HL-60 (cell line): ENCODE measurements at regions not wholly inside any gene's neighbourhood (a gene's known extent, or its start where the extent isn't known, plus 50 kb on each side); places are given as distances from the start of the nearest gene placed in this dataset.

Experiments used
- CTCF ChIP-seq: IDR thresholded peaks from one replicate; pipeline ENCODE4 v1.5.1; 2011; ENCODE audit warnings: low read length, control low read depth, inconsistent platforms; ENCODE audit not compliant: insufficient read depth
- GABPA ChIP-seq: IDR thresholded peaks from 2 replicates; pipeline ENCODE4 v1.6.1; 2012; ENCODE audit warnings: low read depth
- POLR2AphosphoS5 ChIP-seq: IDR thresholded peaks from 2 replicates; pipeline ENCODE4 v1.6.1; 2012; ENCODE audit warnings: low read depth
- REST ChIP-seq: IDR thresholded peaks from 2 replicates; pipeline ENCODE4 v1.6.1; 2012; ENCODE audit warnings: low read depth; ENCODE audit not compliant: insufficient replicate concordance

- TF ChIP-seq REST (no peak), CTCF (no peak), POLR2AphosphoS5 (no peak), GABPA (no peak)
Observed at GRCh38 chr14:66341239-66341638, 144.9 kb upstream of the CCDC196 start.
